Activated naive CD4-positive, alpha-beta T cell treated with Interleukin-2 at 50 U/mL for 16 hours (primary cell): ENCODE measurements at regions not wholly inside any gene's neighbourhood (a gene's known extent, or its start where the extent isn't known, plus 50 kb on each side); places are given as distances from the start of the nearest gene placed in this dataset.

ENCODE experiments used
- DNase-seq: peaks from one replicate; pipeline ENCODE4 v3.0.0-alpha.2; 2020

DNA sequence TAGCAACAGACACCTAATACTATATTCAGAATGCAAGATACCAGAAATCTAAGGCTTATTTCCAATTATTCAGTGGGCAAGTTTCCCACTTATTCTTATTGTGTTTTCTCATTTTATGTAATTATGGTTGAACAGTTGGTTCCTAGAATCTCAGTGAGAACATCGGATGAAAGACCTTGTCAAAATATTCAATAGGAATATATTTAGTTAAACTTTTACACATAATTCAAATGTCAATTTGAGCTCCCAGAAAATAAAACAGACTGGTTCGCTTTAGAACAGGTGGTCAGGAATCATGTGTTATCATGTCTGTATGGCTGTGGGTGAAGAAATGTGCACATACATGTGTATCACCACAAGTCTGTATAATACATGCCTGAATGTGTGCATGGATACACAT, 447.8 kb downstream of the MED10 start:
- DNase-seq: no peak

DNA sequence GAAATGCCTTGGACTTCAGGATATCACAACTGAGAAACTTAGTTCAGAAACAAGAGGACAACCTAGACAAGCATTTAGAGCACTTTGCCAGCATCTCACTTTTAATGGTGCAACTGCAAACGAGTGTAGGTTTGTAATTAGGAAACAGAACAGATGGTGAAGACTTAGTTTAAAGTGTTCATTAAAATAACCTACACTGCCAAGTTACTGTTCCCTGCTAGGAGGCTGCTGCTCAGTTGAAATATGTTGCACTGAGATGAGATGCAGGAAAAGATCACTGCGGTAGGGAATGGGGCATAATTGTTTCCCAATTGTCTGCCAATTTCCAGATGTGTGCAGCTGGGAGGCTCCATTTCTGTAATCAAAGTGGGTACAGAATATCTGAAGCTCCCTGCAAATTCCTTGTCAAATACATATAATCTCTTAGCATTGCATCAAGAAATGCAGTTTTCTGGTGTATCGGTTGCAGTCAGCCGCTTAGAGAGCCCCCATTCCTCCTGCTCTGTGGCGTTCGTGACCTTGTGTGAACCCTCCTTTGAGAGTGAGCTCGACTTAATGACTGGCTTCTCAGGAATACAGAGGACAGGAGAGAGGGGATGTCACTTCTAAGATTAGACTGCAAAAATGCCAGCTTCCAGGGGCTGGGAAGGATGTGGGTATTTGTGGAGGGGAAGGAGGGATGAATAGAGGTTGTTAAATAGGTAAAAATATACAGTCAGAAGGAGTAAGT, 448.9 kb downstream of the MED10 start:
- DNase-seq: no peak

DNA sequence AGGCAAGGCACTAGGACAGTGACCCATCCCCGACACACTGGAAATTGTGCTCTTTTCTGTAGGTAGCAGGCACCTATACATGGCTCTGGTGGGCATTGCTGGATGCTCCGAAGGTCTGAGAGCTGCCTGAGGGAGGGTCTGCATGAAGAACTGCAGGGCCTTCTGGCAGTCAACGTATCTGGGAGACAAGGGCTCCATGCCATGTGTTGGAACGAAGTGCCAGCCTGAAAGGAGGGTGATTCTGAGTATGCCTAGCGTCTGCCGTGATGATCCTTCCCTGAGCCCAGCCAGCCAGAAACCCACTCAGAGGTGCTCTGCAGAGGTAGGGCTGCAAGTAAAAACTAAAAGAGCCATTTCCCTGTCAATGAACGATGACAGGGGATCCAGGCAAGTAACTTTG, 453.2 kb downstream of the MED10 start:
- no peak for DNase-seq

DNA sequence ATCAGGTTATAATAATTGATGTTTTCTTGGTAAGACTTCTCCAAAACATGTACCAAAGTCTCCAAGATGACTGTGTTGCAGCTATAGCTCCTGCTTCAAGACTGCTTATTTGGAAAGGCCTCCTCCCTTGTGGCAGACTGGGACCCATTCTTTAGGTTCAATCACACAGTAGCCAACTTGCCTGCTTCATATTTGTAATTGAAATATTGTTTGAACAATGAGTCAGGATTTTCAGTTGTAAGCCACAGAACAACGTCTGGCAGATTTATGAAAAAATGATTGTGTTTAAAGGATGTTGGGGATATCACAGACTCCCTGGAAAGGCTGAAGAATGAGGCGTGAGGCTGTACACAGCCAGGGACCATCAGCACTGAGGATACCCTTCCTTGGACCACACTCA, 458.9 kb downstream of the MED10 start:
- DNase-seq: no peak

DNA sequence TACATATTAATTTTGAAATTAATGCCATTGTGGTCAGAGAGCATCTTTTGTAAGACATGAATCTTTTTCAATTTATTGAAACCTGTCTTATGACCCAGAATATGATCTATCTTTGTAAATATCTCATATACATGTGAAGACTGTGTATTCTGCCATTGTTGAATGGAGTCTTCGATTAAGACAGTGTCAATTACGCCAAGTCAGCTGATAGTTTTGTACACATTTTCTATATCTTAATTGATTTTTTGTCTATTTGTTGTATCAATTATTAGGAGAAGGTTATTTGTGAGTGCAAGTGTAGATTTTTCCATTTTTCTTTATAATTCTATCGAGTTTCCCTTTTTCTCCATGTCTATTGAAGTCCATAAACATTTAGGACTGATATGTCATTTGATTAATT, 471.6 kb downstream of the MED10 start:
- DNase-seq: no peak

DNA sequence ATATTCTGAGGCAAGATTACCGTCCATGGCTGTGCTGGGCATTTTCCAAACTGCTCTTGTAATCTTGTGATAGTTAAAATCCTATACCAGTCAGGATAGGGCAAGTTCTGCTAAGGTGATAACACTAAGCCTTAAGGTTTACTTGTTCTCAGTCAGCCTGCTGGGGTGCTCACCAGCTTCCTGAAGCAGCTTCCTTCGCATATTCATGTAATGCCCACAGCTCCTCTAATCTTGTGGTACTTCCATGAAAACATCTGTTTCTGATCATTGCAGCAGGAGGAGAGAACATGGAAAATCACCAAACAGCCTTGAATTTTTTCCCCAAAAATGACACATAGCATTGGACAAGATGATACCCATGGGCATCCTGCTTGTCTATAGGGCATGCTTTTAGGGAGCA, 473.2 kb downstream of the MED10 start:
- DNase-seq: no peak

DNA sequence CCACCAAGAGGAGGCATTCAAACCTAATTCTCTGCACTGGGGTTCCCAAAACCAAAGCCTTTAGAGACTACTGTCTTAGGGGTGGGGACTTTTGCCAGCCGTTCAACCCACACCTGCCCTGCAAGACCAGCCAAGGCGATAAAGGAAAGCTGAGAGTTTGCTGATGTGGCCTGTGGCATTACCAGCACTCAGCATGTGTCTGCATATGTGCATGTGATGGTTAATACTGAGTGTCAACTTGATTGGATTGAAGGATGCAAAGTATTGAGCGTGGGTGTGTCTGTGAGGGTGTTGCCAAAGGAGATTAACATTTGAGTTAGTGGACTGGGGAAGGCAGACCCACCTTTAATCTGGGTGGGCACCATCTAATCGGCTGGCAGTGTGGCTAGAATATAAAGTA, 474.2 kb downstream of the MED10 start:
- no peak for DNase-seq

DNA sequence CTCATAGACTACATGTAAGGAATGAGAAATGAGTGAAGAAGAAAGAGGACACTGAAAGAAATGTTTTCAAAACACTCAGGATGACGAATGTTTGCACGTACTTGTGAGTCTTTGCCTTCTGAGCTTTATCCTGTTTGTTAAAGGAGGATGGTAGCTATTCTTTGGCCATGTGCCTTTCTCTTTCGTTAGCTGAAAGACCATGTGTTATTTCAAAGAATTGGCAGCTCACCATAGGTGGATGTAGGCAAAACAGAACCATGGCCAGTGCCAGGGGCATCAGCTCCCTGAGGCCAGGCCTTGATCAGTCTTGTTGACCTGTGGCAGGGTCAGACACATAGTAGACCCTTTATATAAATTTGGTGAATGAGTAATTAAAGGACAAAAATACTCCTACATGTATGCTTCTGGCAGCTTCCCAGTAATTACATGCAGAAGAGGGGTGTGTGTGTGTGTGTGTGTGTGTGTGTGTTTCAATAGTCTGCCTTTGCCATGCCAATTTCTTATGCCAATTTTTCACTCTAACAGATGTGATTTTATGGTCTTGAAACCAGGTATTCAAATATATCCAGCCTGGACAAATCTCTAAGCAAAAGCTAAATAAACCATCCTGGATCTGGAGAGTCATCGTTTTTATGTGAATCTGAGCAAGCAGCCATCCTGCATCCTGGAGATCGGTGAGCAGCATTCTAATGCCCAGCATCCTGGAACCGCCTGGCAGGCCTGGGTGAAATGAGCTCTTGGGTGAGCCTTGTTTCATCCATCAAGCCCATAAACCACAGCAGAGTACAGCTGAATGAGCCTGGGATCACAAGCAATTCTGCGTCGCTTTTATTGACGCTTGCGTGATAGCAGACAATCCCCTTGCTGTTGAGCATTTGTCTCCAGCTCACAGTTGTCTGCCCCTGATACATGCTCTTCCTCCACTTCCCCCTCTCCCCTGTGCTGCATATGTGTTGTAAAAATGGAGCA, 475.4 kb downstream of the MED10 start:
- DNase-seq: no peak

DNA sequence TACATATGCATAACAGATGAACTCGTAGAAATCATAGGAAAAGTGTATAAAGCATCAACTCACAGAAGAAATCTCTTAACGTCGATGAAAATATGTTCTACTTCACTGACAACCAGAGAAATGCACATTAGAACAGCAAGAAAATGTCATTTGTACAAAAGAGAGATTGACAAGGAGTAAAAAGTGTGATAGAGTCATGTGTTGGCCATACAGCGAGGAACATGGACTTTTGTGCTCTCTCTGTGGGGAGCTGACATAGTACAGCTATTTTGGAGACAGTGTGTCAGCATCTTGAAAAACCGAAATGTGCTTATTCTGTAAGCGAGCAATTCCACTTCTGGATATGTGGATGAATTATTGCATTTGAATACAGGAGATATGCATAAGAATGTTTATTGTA, 477.9 kb downstream of the ICE1 start:
- DNase-seq: no peak

DNA sequence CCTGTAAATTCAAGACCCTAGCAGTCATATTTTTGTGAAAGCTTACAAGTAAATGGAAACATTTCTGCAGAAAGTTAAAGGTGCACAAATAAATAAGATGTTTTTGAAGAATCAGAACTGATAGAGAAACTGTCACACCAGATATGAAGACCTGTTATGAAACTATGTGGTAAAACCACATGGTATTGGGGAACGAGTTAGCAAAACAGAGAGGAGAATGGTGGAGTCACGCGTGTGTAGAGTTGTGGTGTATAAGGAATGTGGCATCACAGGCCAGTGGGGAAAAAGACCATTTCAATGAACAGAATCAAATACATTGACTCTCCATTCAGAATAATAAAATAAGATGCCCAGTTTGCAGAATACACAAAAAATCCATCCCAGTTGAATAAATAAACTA, 477.2 kb downstream of the ICE1 start:
- DNase-seq: no peak

DNA sequence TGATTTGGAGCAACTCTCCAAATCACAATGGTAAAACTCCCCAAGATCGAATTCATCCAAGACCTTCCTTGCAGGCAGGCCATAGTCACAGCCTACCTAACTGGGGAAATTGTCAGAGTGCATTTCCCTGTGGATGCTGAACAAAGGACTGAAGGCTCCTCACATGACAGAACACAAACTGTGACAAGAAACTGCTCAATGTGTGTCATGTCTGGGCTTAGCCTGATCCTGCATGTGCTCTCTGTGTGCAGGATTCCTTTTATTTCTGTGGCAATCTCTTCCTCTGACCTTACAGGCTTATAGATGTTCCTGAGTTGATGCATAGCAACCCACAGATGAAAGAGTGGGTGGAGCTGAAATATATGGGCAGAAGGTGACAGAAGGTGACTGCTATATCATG, 465.8 kb downstream of the ICE1 start:
- no peak for DNase-seq

DNA sequence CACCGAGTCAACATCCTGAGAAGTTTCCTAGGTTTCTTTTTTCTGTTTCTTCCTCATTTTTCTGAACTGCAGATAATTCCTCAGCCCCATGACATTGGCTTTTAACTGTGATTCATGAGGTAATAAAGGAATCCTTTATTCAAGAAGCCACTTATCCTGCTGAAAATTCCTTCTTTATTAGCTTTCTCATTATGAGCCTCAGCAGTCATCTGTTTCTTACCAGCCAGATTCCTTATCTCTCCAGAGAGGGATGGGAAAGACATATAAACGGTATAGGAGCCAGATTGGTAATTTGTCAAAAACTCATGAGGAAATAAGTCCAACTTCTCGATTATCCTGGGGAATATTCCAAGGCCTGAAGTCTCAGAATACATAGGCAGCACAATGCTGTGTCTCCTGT, 465.4 kb downstream of the ICE1 start:
- DNase-seq: no peak

DNA sequence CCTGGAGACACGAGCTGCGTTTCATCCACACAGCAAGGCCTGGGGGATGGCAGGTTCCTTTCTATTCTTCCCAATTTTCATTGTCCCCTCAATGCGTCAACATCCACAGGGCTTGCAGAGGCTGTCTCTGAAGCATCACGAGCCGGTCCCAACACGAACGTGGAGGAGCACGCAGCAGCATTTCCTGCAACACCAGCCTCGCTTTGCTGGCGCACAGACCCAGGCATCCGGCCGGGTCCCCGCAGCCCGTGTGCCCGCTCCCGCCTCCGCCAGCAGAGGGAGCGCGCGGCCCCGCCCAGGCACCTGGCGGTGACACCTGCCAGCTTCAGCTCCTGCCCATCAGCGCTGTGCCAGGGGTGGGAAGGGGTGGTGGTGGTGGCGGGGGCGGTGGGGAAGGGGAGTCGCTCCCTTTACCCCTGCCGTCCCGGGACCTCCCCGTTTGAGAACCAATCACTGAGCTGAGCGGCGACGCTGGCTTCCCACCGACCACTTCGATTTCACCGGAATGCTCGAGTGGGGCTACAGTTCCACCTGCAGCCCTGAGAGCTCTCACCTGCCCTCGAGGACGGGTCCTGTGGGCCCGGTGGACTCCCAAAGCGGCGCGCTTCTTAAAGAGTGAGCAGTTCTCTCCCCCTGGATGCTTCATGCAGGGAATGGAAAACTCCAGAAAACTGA, 464.5 kb downstream of the ICE1 start:
- DNase-seq: peak; percentile 13

DNA sequence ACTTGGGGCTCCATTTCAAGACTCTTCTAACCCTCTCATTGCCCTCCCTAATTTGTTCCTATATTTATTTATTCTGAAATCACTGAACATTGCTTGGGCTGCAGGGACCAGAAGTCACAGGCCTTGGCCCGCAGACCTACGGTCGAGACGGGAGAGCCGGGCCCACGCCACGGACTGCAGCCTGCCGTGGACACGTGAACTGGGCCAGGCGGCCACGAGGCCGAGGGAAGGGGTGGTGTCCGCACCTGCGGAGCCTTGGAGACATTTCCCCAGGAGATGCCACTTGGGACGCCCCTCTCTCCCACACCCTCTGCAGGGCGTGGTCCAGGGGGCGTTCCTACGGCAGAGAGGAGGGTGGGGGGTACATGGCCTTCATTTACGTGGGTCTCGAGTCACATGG, 463.9 kb downstream of the ICE1 start:
- DNase-seq: no peak

DNA sequence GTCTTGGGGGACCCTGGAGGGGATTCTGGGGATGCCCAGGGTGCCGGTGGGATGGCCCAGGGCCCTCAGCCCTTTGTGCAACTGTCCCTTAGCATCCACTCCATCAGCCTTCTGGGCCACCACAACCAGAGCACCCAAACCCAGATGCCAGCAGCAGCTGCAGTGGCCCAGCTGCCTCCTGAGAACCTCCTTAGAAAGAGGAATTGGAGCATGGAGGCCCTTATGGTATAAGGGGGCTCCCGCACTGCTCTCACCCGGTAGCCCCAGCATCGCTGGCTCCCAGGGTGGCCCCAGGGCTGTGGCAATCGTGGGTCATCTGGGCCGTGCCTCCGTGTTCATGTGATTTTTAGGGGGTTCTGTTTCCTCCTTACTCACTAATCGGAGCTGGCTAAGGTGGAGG, 463.3 kb downstream of the ICE1 start:
- DNase-seq: no peak

DNA sequence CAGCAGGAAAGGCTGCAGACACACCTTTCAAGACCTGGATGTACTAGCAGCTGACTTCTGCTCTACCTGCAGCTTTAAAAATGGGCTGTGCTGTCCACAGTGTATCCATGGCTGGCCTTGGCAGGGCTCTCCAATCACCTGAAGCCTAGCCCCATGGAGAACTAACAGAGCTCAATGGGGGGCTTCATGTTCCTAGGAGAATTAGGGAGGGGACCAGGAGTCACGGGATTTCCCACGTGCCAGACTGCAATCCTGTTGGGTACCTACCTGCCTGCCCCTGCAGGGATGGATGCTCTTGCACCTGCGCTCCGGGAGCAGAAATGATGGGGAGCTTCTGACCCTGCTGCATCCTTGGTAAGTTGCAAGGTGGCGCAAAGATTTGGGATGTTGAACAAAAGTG, 462.1 kb downstream of the ICE1 start:
- no peak for DNase-seq

DNA sequence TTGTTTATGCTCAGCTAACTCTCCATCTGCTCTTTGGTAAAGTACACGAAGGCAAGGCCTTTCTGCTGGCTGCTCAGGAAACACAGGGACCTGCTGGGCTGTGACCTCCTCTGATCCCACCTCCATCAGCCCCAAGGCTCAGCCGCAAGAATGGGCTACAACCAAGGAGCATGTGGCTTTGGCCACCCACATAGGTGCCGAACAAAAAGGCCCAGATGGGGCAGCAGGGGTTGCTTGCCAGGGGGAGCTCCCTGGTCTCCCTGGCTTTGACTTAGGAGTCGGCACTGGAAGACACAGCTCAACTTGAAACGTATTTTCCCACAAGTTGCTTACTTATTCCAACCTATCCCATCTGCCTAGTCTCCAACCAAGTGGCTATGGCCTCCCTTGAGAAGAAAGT, 461.1 kb downstream of the ICE1 start:
- no peak for DNase-seq

DNA sequence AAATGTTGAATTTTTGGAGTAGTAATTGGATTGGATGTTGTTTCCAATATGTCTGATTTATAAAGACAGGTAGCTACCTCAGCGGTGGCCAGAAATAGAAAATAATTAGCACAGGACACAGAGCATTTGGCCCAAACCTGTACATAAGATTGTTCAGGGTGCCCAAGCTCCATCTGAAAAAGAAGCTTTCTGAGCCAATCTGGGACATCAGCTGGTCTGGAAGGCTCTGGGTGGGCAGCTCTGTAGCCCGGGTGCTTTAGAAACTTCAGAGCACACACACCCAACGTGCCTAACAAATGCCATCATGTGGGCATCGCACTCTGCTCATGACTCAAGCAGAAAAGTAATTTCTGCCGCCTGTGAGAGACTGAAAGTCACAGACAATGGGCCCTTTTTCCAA, 460.7 kb downstream of the ICE1 start:
- DNase-seq: no peak

DNA sequence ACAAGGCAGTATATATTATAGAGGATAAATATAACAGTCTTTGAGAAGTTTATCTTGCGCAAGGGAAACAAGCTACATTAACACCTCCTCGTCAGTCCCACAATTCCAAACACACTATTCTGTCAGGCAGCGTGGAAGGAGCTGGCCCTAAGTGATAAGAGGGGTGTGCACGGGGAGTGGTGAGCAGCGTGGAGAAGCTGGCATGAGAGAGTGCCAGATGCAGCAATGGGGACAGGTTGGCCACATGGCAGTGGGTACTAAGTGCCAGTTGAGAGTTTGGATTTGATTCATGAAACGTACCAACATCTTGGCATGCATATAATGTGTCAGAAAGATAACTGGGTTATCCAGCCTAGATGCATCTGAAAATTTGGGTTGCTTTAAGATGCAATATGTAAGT, 460.2 kb downstream of the ICE1 start:
- DNase-seq: no peak

DNA sequence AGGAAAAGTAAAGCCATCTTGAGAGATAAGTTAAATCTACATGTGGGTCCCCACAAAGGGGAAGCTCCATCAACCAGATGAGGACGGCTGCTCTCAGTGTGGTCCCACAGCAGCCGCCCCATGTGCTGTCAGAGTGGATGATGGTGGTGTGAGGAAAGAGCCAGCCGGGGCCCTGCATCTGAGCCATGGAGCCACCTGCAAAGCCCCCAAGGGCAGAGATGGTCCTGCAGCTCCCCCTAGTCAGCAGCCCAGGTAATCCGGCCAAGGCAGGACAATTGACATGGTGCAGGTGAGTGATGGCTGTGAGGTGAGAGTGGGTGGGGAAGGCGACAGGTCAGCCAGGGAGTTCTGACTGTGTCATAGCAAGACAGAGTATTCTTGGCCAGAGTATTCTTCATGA, 458.8 kb downstream of the ICE1 start:
- no peak for DNase-seq

DNA sequence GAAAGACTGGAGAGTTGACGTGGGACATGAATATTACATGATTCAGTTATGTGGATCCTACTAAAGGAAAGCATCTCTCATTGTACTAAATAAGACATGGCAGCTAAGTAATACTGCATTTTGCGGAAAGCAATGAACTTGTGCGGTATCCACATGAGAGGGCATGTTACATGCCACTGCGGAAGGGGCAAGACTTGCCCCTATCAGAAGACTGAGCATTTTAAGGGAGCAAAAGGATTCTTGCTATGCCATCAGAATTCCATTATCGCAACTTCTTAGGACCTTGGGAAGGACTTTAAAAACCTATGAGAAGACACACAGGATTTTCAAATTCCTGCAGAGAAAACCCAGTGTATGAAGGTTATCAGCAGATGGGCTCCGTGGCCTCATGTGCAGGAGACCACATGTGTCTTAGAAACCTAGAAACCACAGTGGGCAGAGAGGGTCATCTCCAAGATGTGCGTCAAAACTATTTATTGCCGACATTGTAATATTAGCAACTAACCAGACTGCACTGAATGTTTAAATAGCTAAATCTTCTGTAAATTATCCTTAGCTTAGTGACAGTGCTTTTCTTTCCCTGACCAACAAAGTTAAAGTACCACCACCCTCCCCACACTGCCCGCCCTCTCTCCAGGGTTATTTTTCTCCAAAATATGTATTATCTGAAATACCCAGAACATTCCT, 457.7 kb downstream of the ICE1 start:
- DNase-seq: no peak

DNA sequence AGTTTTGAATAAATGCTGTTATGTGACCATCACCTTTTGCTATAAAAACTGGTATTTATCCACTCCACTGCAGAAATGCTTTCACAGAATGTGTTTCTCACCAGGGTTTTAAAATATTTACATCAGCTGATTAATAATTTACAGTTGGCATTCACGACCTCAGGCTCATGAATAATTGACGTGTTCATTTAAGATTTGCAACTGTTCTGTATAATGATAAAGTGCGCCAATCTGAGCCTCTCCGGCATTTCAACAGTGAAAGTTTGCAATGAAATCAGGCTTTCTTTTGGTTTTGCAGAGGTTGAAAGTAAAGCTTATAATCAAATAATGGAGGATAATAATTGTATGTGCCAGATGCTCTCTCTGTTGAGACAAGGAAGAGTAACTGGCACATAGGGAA, 434.9 kb downstream of the ICE1 start:
- DNase-seq: no peak

DNA sequence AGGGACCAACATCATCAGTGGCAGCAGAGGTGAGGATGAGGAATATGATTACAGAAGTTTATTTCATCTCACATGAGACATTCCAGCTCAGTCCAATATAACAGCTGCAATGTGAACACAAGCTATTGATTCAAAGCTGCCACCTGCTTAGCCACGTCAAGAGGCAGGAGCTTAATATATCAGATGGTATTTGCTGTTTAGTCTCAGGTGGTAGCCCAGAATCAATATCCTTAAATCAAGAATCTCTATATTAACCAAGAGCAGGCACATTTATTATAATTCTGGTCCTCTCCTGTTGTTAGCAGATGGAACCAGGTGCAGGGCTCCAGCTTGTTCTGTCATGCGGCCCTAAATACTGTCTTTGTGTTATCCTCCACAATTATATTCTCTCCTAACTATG, 431.6 kb downstream of the ICE1 start:
- no peak for DNase-seq
